Spleen (tissue), 11 donors: ENCODE measurements at regions not wholly inside any gene's neighbourhood (a gene's known extent, or its start where the extent isn't known, plus 50 kb on each side); places are given as distances from the start of the nearest gene placed in this dataset.

Experiments used
- DNase-seq: peaks from one replicate; pipeline ENCODE4 v3.0.0-alpha.2; 2020
- H3K27ac ChIP-seq, 8 donors: fragments of 200-600 bp; sonication (generic) in 7 of 8; 1 replicate in 4 of 8; 2 replicates in 4 of 8; pipeline versions ENCODE4 v1.5.0 to v1.8.0; 2016 to 2021; ENCODE audit warnings: inconsistent platforms in 4 of 8, mild to moderate bottlenecking in 4 of 8, moderate library complexity in 1 of 8
- H3K27me3 ChIP-seq, 7 donors: fragments of 200-600 bp; sonication (generic) in 6 of 7; replicated peaks in 1 of 7; 1 replicate in 4 of 7; 2 replicates in 3 of 7; pipeline versions ENCODE4 v1.5.0 to v1.8.0; 2016 to 2021; ENCODE audit warnings: inconsistent platforms in 3 of 7, mild to moderate bottlenecking in 1 of 7
- H3K36me3 ChIP-seq, 6 donors: fragments of 200-600 bp; sonication (generic) in 5 of 6; 1 replicate in 4 of 6; 2 replicates in 2 of 6; pipeline versions ENCODE4 v1.5.0 to v1.8.0; 2016 to 2021; ENCODE audit warnings: inconsistent platforms in 2 of 6
- H3K4me1 ChIP-seq, 6 donors: fragments of 200-600 bp; sonication (generic) in 5 of 6; 1 replicate in 3 of 6; 2 replicates in 3 of 6; pipeline versions ENCODE4 v1.5.0 to v1.8.0; 2016 to 2021; ENCODE audit warnings: inconsistent platforms in 3 of 6
- H3K4me3 ChIP-seq, 8 donors: fragments of 200-600 bp; sonication (generic) in 7 of 8; 1 replicate in 4 of 8; 2 replicates in 4 of 8; pipeline versions ENCODE4 v1.5.0 to v1.8.0; 2016 to 2021; ENCODE audit warnings: inconsistent platforms in 4 of 8, mild to moderate bottlenecking in 4 of 8, moderate library complexity in 2 of 8
- H3K9me3 ChIP-seq, 8 donors: fragments of 200-600 bp; sonication (generic) in 7 of 8; 1 replicate in 4 of 8; 2 replicates in 4 of 8; pipeline versions ENCODE4 v1.5.0 to v1.8.0; 2016 to 2021; ENCODE audit warnings: inconsistent platforms in 4 of 8
- POLR2A ChIP-seq, 3 donors: fragments of 450-650 bp; IDR thresholded peaks; one replicate each; pipeline ENCODE4 v1.5.1; 2017; ENCODE audit warnings: antibody characterized with exemption in 3 of 3, mild to moderate bottlenecking in 1 of 3
- POLR2AphosphoS5 ChIP-seq, 3 donors: sonication (generic); formaldehyde crosslinking; IDR thresholded peaks; one replicate each; pipeline ENCODE4 v1.5.1; 2017; ENCODE audit warnings: antibody characterized with exemption in 3 of 3
- whole genome bisulfite sequencing, 5 donors: extraction: QIAGEN DNeasy Blood & Tissue Kit in 3 of 5; methylation state at CpG; one replicate each; pipeline versions ENCODE4 v1.1.5 to v1.1.7; 2013 to 2018; 5-methylcytosine and 5-hydroxymethylcytosine counted together
- intact Hi-C: fragments of 100-400 bp; cut with DNase I; formaldehyde crosslinking; loops from one replicate; pipeline ENCODE4 v1.15.0; 2023; ENCODE audit warnings: low total_unique reads
- TF ChIP-seq, protein P1 (sequence below), 11 experiments: fragments of 200-600 bp in 7 of 11; fragments of 450-650 bp in 4 of 11; sonication (generic) in 4 of 11; IDR thresholded peaks in 8 of 11; conservative IDR thresholded peaks in 3 of 11; 1 replicate in 7 of 11; 2 replicates in 4 of 11; pipeline versions ENCODE4 v1.4.0 to v1.8.0; 2016 to 2021; ENCODE audit warnings: antibody characterized with exemption in 11 of 11, inconsistent platforms in 4 of 11, mild to moderate bottlenecking in 1 of 11
- donor health status: healthy with polysubstance abuse.
- donor health status: DM: no; HTN: no; CAD: no; lungs with moderate emphysema.
- donor health status: DM: no; HTN: no; CAD: no.
- donor health status: Bipolar disorder and iron deficiency.
- donor health status: healthy.
- donor health status: DM: no; HTN: no; CAD: no.
- donor health status: DM: yes; HTN: yes; CAD: no.

DNA sequence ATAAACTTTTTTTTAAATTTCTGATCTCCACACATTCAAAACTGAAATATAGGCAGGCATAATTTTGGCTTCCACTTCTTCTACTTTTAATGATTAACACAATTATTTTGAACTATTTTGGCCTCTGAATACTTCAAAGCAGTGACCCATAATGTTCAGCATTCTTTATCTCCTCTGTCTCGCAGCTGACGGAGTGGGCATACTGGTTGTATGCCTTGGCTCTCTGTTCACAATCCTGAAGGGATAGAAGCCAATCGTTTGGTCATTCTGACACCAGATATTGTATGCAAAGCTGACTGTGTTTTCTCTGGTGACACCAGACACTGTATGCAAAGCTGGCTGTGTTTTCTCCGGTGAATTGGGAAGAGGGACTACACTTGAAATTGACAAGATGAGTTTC is 833.0 kb downstream of the EFNB2 start:
- H3K9me3 ChIP-seq = peaks cover 0 to 10% (median 0%) of the 10 kb centered on the region in 8 donors
- DNase-seq = no peak
- 66 to 86% (median 81%) methylated on average over 4 of the region's 4 CpGs for WGBS, 5 donors
- no peaks in the 10 kb centered on the region for H3K27me3 ChIP-seq
- intact Hi-C loops = no loop called here
- H3K4me1 ChIP-seq = no peaks in the 10 kb centered on the region
- no peaks in the 10 kb centered on the region for H3K36me3 ChIP-seq
- H3K4me3 ChIP-seq = no peak overlapping the region
- TF ChIP-seq POLR2AphosphoS5 (IDR thresholded peaks at IDR 0.05) = no peak
- TF ChIP-seq, protein P1, sequence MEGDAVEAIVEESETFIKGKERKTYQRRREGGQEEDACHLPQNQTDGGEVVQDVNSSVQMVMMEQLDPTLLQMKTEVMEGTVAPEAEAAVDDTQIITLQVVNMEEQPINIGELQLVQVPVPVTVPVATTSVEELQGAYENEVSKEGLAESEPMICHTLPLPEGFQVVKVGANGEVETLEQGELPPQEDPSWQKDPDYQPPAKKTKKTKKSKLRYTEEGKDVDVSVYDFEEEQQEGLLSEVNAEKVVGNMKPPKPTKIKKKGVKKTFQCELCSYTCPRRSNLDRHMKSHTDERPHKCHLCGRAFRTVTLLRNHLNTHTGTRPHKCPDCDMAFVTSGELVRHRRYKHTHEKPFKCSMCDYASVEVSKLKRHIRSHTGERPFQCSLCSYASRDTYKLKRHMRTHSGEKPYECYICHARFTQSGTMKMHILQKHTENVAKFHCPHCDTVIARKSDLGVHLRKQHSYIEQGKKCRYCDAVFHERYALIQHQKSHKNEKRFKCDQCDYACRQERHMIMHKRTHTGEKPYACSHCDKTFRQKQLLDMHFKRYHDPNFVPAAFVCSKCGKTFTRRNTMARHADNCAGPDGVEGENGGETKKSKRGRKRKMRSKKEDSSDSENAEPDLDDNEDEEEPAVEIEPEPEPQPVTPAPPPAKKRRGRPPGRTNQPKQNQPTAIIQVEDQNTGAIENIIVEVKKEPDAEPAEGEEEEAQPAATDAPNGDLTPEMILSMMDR (IDR thresholded peaks at IDR 0.05 in 8 of 11, conservative IDR thresholded peaks at IDR 0.05 in 3 of 11) = no peak
- no peak for TF ChIP-seq POLR2A (IDR thresholded peaks at IDR 0.05)
- no peak overlapping the region for H3K27ac ChIP-seq

GRCh38 chr13:105692769-105693168 is 842.7 kb downstream of the EFNB2 start:
- no peak overlapping the region for H3K4me3 ChIP-seq
- intact Hi-C loops = no loop called here
- no peak overlapping the region for H3K27ac ChIP-seq
- peaks cover 0 to 3% (median 0%) of the 10 kb centered on the region in 8 donors for H3K9me3 ChIP-seq
- no peaks in the 10 kb centered on the region for H3K27me3 ChIP-seq
- WGBS, 5 donors = 84 to 93% (median 86%) methylated on average over 5 of the region's 5 CpGs
- no peaks in the 10 kb centered on the region for H3K4me1 ChIP-seq
- TF ChIP-seq, protein P1 (IDR thresholded peaks at IDR 0.05 in 8 of 11, conservative IDR thresholded peaks at IDR 0.05 in 3 of 11) = no peak
- TF ChIP-seq POLR2AphosphoS5 (IDR thresholded peaks at IDR 0.05) = no peak
- no peak for TF ChIP-seq POLR2A (IDR thresholded peaks at IDR 0.05)
- H3K36me3 ChIP-seq = no peaks in the 10 kb centered on the region
- DNase-seq = no peak

DNA sequence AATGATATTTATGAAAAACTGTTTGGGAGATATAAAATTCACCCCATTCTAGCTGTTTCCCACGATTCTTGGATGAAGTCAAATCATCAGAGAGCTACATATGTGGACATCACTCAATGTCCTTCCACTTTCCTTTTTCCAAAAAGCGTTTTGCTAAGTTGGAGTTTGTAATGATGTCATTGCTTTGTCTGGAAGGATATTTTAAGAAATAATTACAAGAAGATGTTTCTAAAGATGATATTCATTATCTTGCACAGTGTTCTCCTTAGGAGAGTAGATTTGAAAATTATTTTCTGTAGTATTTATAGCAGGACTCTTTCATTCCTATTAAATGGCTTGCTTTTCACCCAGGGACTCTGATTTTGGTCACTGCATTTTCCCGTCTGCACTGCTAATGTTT is 851.2 kb downstream of the EFNB2 start:
- H3K27me3 ChIP-seq = no peaks in the 10 kb centered on the region
- H3K9me3 ChIP-seq = peaks cover 0 to 5% (median 0%) of the 10 kb centered on the region in 8 donors
- H3K4me3 ChIP-seq = no peak overlapping the region
- no peaks in the 10 kb centered on the region for H3K36me3 ChIP-seq
- TF ChIP-seq, protein P1 (IDR thresholded peaks at IDR 0.05 in 8 of 11, conservative IDR thresholded peaks at IDR 0.05 in 3 of 11) = no peak
- TF ChIP-seq POLR2A (IDR thresholded peaks at IDR 0.05) = no peak
- TF ChIP-seq POLR2AphosphoS5 (IDR thresholded peaks at IDR 0.05) = no peak
- intact Hi-C loops = no loop called here
- DNase-seq = no peak
- no peak overlapping the region for H3K27ac ChIP-seq
- 78 to 86% (median 79%) methylated on average over 3 of the region's 3 CpGs for WGBS, 5 donors
- no peaks in the 10 kb centered on the region for H3K4me1 ChIP-seq

GRCh38 chr13:105679838-105680237 is 855.6 kb downstream of the EFNB2 start:
- Histone ChIP-seq H3K36me3 (no peaks in the 10 kb centered on the region), H3K9me3 (peaks cover 0 to 5% (median 0%) of the 10 kb centered on the region in 8 donors), H3K27me3 (no peaks in the 10 kb centered on the region), H3K27ac (no peak overlapping the region), H3K4me3 (no peak overlapping the region), H3K4me1 (no peaks in the 10 kb centered on the region)
- WGBS, 5 donors = 85 to 93% (median 88%) methylated on average over 4 of the region's 4 CpGs
- no peak for DNase-seq
- TF ChIP-seq POLR2A (IDR thresholded peaks at IDR 0.05) = no peak
- no peak for TF ChIP-seq POLR2AphosphoS5 (IDR thresholded peaks at IDR 0.05)
- TF ChIP-seq, protein P1 (IDR thresholded peaks at IDR 0.05 in 8 of 11, conservative IDR thresholded peaks at IDR 0.05 in 3 of 11) = no peak
- intact Hi-C loops = no loop called here
